Ecto neural progenitor cell (in vitro differentiated cells): ENCODE measurements at regions not wholly inside any gene's neighbourhood (a gene's known extent, or its start where the extent isn't known, plus 50 kb on each side); places are given as distances from the start of the nearest gene placed in this dataset.
"Not testable (repeated sequence)": the region's sequence is repeated elsewhere in the genome, so short reads cannot be mapped to it uniquely, and the experiment has no call there.

Source experiments
- DNase-seq: peaks from one replicate; pipeline ENCODE4 v3.0.0-alpha.2; 2018; ENCODE audit warnings: low spot score

DNA sequence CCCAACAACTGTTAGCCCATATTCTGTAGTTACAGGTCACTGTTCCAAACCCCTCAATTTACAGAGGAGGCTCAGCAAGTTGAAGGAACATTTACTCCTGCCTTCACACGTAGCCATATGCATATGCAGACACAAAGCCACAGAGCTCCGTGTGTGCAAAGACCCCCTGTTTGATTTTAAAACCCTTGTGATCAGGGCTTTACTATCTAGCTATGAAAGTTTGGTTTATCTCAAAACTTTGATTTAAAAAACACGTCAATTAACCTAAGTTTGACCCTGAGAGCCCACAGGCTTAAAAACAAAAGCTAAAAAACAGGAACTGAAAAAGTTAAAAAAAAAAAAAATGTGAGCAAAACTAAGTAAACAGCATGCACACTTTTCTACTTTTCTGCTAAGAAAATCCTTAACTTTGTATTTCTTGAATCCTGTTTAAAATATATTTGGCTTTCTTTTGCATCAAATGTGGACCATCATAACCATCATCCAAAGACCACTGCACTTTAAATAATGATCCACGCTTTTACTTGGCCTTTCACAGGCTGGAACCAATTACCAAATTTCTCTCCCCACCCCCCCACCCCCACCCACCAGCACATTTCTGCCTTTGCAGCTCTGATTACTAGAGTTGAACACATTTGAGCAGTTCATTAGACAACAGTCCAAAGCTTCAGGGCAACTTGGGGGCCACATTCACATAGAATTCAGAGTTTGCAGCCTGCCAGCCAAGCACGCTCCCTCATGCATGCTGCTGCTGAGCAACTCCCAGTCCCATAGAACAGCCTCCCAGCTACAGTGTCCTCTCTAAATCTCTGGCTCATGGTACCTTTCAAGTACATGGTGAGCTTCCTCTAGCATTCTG is 128.8 kb upstream of the MAP3K1 start:
- DNase-seq, result no peak

DNA sequence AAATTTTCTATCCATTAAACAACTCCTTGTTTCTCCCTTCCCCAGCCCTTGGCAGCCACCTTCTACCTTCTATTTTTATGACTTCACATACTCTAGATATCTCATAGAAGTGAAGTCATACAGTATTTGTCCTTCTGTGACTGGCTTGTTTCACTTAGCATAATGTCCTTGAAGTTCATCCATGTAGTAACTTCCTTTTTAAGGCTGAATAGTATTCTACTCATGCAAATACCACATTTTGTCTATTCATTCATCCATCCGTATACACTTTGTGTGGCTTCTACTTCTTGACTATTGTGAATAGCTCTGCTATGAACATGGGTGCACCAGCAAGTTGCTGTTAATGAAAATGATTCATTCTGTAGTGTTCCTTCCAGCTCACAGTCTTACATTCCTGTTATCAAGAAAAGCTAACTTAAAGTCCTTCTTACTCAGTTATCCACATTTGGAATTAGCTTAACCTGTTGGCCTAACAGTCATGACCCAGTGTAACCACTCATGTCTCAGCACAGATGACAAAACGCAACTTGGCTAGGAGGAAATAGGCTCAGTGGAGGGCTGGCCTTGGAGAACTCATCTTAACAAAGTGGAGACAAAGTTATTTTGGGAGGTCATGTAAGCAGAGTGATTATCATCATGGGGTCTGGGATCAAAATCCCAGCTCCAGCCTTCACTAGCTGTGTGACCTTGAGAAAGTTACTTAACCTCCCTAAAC is 129.7 kb upstream of the MAP3K1 start:
- DNase-seq, result no peak

DNA sequence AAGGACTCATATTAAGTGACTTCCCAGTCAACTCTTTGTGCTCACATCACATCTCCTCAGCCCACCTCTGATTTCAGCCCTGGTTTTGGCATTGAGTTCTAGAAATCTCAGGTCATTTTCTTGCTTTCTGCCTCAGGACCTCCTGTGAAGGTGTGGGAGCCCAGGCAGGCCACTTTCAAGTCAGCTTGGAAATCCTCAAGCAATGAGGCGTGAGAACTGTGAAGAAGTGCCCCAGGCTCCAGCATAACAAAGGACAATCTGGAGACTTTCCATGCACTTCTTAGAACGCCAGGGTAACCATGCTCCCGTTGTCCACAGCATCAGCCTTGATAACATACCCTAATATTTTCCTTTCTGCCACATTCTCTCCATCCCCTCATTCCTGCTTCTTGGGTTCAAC is 131.2 kb upstream of the MAP3K1 start:
- DNase-seq, result no peak

DNA sequence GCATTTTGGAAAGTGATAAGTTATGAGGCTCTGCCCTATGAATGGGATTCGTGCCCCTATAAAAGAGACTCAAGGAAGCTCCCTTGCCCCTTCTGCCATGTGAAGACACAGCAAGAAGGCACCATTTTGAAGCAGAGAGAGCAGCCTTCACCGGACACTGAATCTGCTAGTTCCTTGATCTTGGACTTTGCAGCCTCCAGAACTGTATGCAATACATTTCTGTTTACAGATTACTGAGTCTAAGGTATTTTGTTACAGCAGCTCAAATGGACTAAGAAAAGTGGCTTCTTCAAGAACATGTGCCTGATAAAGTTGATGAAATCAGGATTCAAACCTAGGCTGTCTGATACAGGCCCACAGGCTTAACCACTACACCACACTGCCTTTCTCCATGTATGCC is 131.6 kb upstream of the MAP3K1 start:
- no peak for DNase-seq

DNA sequence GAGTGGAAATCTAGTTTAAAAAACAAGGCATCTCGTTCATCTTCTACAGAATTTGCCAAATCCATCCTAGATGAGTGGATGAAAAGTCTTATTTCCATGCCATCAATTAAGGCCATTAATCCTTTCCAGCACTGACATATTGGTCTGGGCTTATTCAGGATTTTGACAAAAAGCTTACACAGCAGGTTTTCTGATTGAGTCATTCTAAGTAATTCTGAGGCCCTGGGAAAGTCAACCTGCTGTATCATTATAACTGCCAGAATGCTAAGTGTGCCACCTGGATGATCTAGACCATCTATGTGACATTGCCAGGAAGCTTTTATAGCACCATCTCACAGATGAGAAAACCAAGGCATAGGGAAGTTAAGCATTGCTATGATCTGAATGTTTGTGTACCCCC is 132.1 kb upstream of the MAP3K1 start:
- no peak for DNase-seq

DNA sequence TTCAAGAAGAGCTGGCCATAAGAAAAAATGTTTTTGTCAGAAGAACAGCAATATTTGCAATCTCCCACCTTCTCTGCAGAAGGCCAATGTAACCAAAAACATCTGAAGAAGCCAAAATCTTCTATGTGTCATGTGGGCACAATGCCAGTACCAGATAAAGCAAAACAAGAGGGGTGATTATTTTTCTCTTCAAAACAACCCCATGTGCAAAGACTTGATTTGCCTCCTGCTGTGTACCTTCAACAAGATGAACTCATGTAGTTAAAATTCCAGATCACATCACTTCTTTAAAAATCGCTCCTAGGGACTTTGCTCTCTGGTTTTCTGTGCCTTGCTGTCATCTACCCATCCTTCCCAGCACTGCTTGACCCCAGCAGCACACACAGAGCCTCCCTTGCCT is 134.0 kb upstream of the MAP3K1 start:
- no peak for DNase-seq

DNA sequence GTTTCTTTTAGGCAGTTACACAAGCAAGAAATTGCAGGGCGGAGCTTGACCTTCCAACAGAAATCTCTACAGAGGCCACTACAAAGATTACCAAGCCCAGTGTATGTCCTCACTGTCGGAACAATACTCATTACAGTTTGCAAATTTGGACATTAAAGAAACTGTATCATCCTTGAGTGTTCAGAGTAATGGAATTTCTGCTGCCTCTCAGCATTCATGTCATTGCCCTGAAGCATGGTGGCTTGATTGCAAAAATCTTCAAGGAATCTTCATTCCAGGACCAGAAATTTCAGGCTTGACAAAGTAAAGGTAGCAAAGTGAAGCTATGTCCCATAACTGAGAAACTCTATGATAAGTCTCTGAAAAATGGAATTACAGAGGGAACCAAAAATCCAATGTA is 134.6 kb upstream of the MAP3K1 start:
- DNase-seq, result no peak

DNA sequence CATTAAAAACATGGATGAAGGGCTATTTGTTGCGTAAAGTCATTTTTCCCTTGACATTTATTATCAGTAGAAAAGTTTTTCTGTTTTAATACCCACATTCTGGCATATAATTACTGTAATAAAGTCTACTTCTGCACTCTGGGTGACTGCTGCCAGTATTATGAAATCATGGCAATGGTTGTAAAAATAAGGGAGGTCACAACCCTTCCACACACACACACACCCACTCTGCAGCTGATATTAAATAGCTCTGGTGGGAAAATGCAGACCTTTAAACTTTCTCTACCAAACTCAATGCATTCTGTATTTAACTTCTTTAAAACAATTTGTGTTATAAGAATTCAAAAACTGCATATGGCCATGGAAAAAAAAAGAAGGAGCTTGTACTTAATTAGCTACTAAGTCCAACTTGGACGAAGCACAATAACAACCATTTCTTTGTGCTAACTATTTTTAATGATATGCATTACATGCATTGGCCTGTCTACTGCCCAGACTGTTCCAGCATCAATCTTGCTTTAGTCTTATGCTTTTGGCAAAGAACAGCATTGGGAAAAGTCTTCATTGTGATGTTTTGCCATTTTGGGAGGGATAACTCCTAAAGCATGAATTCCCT is 137.6 kb upstream of the MAP3K1 start:
- no peak for DNase-seq

DNA sequence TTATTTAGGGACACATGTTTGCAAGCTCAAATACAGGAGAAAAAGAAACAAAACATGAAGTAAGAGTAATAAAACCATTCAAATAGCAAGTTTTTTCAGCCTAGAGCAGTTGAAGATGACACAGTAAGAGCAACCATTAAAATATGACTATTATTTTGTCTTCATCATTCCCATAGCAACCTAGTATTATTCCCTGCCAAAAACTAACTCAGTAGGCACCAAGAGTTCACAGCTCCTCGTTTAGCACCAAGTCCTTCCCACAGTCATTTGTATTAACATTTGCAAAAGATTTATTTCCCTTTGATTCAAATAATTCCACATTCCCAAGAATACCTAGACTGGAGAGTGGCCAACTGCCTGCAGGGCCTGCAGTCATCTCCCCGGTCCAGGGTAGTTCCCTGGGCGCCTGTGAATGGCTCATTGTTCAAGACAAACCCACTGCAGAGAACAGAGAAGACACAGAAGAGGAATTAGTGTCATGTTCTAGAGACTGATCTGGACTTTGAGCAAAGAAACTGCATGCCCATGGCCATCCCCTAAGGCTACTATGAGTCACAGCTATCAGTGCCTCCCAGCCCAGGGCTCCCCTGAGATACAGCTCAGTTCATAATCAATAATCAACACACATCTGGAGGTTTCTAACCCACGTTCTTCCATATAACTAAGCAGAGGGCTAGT is 139.1 kb upstream of the MAP3K1 start:
- no peak for DNase-seq

DNA sequence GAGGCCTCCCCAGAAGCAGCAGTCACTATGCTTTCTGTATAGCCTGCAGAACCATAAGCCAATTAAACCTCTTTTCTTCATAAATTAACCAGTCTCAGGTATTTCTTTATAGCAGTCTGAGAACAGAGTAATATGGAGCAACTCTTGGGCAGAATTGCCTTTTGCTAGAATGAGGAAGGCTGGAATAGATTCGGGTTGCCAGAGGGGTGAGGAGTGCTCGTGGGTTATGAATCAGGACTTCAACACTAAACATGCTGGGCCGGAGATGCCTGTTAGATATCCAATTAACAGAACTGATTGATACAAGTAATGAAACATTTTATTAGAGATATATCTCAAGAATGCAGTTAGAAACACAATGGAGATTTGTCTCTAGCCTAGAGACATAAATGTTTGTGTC is 140.9 kb upstream of the MAP3K1 start:
- DNase-seq, result no peak

DNA sequence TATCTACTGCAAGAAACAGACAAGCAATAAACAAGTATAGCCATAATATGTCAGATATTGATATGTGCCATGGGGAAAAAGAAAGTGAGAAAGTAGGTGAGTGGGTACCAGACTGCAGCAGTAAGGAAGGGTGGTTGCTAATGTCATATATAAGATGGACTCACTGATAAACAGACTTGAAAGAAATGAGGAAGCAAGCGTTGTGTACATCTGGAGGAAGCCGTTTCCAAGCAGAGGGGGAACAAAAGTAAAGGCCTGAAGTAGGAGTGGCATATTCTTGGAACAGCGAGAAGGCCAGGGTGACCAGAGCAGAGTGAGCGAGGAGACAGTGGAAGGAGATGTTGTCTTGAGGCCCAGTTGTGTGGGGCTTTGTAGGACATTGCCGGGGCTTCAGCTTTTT is 142.2 kb upstream of the MAP3K1 start:
- no peak for DNase-seq

DNA sequence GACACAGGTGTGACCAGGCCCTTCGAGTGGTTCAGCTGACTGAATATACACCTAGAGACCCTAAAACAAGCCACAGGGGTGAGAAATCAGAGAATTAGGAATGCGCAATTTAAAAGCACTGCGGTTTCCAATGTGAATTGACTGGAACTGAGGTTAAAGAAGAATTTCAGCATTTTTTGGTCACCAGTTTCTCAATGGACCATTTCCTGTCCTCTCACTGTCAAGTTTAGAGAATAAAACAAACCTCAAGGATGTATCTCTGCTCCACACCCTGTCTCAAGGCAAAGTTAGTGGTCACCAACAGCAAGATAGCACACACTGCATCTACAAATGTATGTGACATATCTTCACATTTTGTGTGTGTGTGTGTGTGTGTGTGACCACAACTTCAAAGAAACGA is 143.8 kb upstream of the MAP3K1 start:
- no peak for DNase-seq

DNA sequence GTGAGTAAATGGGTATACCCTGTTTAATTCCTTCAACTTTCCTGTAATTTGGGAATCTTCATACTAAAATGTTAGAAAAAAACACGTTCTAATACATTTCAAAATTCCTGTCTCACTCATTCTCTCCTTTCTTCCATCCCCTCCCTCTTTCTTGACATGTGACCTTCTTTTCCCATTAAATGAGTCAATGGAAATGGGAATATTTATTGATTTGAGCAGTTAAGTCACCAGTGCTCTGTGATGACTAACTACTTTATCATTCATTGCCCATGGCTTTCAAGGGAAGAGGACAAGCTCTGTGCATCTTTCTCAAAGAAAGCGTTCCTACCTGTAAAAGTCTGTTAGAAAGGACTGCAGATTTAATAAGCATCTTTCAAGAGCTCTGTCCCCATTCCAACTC is 144.4 kb upstream of the MAP3K1 start:
- DNase-seq, result no peak

DNA sequence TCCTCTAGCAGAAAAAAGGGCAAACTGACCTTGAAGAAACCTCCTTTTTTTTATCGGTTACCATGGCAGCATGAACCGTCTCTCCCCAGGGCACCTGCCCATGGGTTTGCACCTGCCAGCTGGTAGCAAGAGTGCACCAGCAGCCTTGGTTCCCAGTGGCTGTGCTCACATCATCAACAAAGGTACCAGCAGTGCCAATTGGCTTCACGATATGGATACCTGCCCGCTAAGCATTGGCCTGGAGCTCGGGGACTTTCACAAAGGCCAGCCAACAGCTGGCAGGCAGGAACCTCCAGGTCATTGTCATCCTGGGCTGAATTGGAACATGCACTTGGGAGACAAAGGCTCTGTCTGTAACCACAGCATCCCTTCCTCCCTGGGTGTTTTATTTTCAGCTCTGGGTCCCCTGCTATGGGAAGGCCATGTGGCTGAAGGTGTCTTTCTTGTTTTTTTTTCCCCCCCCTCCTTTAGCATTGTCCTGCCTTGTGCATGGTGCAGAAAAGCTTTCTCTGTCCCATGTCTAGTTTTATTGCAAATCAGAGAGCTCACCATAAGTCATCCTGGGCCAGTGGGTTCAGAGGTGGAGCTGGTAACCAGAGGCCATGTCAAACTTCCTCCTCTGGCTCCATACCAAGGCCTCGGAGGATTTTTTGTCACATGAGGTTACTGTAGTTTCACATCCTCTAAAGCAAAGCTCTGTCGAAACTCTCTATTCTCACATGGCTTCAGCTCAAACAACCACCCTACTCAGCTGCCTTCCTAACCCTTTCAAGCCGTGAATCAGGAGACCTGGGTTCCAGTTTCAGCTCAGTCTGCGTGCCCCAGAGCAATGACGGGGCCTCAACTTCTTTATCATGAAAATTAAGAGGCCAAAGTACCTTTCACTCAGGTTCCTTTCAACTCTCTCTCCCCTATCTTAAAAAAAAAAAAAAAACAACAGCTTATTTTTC is 145.5 kb upstream of the MAP3K1 start:
- no peak for DNase-seq

DNA sequence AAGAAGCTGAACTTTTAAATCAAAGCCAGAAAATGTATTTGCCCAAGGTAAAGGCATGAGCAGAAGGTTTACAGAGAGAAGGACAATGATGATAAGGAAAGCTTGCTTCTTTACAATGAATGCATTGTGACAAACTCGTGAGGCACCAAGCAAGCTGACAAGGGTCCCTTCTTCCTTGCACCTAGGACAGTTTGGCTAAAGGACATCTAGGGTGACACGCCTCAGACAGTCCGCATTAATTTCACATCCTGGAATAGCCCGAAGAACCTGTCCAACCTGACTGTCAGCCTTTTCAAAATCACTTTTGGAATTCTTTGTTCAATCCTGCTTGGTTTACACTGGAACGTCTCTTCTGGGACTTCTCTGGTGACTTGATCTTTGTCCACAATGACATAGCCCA is 146.4 kb upstream of the MAP3K1 start:
- DNase-seq, result no peak

DNA sequence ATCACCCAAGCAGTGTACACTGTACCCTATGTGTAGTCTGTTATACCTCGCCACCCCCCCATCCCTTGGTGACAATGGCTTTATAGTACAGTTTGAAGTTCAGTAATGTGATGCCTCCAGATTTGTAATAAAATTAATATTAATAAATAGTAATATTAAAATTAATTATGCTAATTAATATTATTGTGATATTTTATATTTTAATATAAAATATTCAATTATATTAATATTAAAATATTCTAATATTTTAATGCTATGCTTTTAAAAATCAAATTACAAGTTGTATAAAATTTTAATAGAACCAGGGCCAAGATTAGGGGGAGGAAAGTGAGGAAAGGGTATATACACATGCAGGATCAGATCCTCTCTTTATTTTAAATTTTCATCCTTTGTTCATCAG is 147.7 kb upstream of the MAP3K1 start:
- no peak for DNase-seq

DNA sequence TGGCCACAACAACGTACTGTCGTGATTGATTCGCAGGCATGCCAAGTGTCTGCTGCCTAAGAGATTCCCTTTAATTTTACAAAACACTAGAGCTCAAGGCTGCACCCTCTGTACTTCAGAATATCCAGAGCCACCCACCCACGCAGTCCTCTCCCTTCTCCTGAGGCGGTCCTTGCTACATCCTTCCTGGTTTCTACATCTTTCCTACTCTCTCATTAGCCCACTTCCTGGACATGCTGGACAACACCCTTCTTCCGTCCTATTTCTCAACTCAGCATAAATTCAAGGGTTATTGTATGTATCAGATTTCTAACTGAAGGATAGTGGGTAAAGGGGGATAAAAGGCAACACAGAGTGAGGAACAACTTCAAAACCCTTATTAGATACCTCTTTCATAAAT is 148.4 kb upstream of the MAP3K1 start:
- no peak for DNase-seq

DNA sequence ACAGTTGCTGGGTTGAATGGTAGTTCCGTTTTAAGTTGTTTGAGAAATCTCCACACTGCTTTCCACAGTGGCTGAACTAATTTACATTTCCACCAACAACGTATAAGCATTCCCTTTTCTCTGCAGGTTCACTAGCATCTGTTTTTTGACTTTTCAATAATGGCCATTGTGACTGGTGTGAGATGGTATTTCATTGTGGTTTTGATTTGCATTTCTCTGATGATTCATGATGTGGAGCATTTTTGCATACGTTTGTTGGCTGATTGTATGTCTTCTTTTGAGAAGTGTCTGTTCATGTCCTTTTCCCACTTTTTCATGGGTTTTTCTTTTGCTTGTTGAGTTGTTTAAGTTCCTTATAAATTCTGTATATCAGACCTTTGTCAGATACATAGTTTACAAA is 150.2 kb upstream of the MAP3K1 start:
- DNase-seq, result not testable (repeated sequence)

DNA sequence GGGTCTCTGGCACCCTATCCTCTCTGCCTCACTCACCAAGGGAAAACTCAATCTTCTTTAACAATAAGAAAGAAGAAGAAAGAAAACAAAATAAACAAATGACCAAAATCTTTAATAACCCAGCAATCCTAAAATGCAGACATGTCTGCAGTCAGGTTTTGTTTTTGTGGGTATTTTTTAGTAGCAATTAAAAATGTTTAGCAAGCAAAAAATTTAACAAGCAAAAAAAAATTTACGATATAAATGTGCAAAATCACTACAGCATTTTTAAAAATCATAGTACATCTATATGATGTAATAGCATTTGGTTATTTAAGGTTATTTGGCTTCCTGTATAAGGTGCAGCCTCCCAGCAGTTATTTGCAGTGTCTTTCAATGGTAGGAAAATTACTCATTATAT is 151.3 kb upstream of the MAP3K1 start:
- no peak for DNase-seq

DNA sequence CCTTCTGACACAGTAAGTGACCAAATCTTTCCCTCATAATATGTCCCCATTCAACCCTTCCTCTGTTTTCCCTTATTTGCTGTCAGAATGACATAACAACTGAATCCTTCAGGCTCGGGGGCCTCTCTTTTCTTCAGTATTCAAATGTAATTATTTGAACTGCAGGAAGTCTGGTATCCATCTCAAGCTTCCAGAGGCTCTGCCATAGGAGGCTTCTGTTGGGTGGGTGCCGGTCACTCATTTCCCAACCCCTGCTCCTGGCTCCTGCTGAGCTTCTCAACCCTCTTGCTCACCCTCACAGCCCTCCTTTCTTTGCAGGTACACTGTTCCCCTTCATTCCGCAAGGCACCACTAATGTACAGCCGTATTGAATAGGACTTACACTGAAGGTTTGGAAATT is 151.8 kb upstream of the MAP3K1 start:
- no peak for DNase-seq

DNA sequence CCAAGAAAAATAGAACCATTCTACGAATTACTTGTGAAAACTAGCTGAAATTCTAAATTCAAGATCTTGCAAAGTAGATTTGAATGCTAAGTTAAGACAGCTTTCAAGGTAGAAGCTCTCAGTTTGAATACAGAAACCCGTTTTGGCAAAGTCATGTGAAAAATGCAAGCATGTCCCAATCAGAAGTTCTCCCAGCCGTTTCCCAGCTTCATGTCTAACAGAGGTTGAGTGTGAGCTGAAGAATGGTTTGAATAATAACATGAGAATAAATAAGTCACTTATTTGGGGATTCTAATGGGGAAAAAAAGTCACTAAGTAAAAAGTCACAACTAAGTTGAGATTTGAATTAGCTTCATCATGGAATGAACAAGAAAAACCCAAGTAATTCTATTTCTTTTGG is 152.5 kb upstream of the MAP3K1 start:
- DNase-seq, result no peak

DNA sequence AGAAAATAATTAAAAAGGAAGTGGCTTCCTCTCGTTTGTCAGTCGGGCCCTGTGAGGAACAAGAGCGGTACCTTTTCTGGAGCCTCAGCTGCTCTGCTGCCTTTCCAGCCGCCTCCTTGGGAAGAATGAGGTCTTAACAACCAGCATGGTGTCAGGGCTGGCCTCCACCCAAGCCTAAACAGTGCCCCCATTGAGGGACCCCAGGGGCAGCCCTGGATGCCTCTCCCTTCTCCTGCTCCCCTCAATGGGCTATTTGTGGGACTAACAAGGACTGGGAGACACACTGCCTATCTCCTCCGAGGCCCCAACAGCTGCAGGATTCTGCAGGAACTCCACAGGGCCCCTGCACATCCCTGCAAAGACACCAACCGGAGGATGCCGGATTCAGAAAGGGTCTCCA is 155.4 kb upstream of the MAP3K1 start:
- no peak for DNase-seq
